Type B pancreatic cell (in vitro differentiated cells): ENCODE measurements at regions not wholly inside any gene's neighbourhood (a gene's known extent, or its start where the extent isn't known, plus 50 kb on each side); places are given as distances from the start of the nearest gene placed in this dataset.

Experiments used
- DNase-seq: peaks from one replicate; pipeline ENCODE4 v3.0.0; 2021; ENCODE audit warnings: mixed read lengths; ENCODE audit not compliant: unreplicated experiment; ENCODE audit errors: extremely low spot score
- H3K27ac Mint-ChIP-seq: 2 replicates; pipeline ENCODE4 v1.8.0; 2021; ENCODE audit warnings: mild to moderate bottlenecking, mixed read lengths
- H3K27me3 Mint-ChIP-seq: 2 replicates; pipeline ENCODE4 v1.8.0; 2021; ENCODE audit warnings: mixed read lengths
- H3K36me3 Mint-ChIP-seq: 2 replicates; pipeline ENCODE4 v1.8.0; 2021; ENCODE audit warnings: mixed read lengths
- H3K4me1 Mint-ChIP-seq: one replicate; pipeline ENCODE4 v1.8.0; 2021; ENCODE audit warnings: mixed read lengths; ENCODE audit not compliant: unreplicated experiment
- H3K4me3 Mint-ChIP-seq: 2 replicates; pipeline ENCODE4 v1.8.0; 2021; ENCODE audit warnings: mild to moderate bottlenecking, mixed read lengths
- H3K9me3 Mint-ChIP-seq: 2 replicates; pipeline ENCODE4 v1.8.0; 2021; ENCODE audit warnings: mixed read lengths
- CTCF ChIP-seq: fragments of 200-600 bp; sonication (generic); conservative IDR thresholded peaks from 2 replicates; pipeline ENCODE4 v1.5.0; 2021; ENCODE audit warnings: antibody characterized with exemption, mild to moderate bottlenecking

- no peak for TF ChIP-seq CTCF
- H3K4me3 Mint-ChIP-seq = no peak overlapping the region
- H3K9me3 Mint-ChIP-seq = no peaks in the 10 kb centered on the region
- no peaks in the 10 kb centered on the region for H3K4me1 Mint-ChIP-seq
- peaks cover 36% of the 10 kb centered on the region for H3K27me3 Mint-ChIP-seq
- no peaks in the 10 kb centered on the region for H3K36me3 Mint-ChIP-seq
- no peak overlapping the region for H3K27ac Mint-ChIP-seq
- no peak for DNase-seq
These were observed 109.2 kb upstream of the WSCD2 start for GRCh38 chr12:108019862-108020261.

GRCh38 chr12:108021141-108021540, 107.9 kb upstream of the WSCD2 start:
- Mint-ChIP-seq H3K36me3 (no peaks in the 10 kb centered on the region), H3K9me3 (no peaks in the 10 kb centered on the region), H3K4me1 (no peaks in the 10 kb centered on the region), H3K27ac (no peak overlapping the region), H3K4me3 (no peak overlapping the region), H3K27me3 (peaks cover 30% of the 10 kb centered on the region)
- no peak for DNase-seq
- TF ChIP-seq CTCF = no peak

GRCh38 chr12:108021949-108022522, 107.1 kb upstream of the WSCD2 start:
- Mint-ChIP-seq H3K27ac (no peak overlapping the region), H3K27me3 (peaks cover 34% of the 10 kb centered on the region), H3K4me1 (no peaks in the 10 kb centered on the region), H3K9me3 (no peaks in the 10 kb centered on the region), H3K4me3 (no peak overlapping the region), H3K36me3 (no peaks in the 10 kb centered on the region)
- TF ChIP-seq CTCF = no peak
- DNase-seq = no peak

- Mint-ChIP-seq H3K27ac (peak overlapping the region; percentile 27), H3K9me3 (no peaks in the 10 kb centered on the region), H3K27me3 (peaks cover 27% of the 10 kb centered on the region), H3K4me3 (no peak overlapping the region), H3K4me1 (peaks cover 18% of the 10 kb centered on the region), H3K36me3 (no peaks in the 10 kb centered on the region)
- no peak for TF ChIP-seq CTCF
- no peak for DNase-seq
These were observed 99.8 kb upstream of the WSCD2 start for GRCh38 chr12:108029051-108029835.

GRCh38 chr12:108033090-108033489, 96.0 kb upstream of the WSCD2 start:
- Mint-ChIP-seq H3K4me3 (no peak overlapping the region), H3K27me3 (peaks cover 18% of the 10 kb centered on the region), H3K36me3 (no peaks in the 10 kb centered on the region), H3K27ac (no peak overlapping the region), H3K4me1 (peaks cover 18% of the 10 kb centered on the region), H3K9me3 (no peaks in the 10 kb centered on the region)
- TF ChIP-seq CTCF = no peak
- DNase-seq = no peak
